ENCODE measurements at regions not wholly inside any gene's neighbourhood (a gene's known extent, or its start where the extent isn't known, plus 50 kb on each side); places are given as distances from the start of the nearest gene placed in this dataset.

DNA sequence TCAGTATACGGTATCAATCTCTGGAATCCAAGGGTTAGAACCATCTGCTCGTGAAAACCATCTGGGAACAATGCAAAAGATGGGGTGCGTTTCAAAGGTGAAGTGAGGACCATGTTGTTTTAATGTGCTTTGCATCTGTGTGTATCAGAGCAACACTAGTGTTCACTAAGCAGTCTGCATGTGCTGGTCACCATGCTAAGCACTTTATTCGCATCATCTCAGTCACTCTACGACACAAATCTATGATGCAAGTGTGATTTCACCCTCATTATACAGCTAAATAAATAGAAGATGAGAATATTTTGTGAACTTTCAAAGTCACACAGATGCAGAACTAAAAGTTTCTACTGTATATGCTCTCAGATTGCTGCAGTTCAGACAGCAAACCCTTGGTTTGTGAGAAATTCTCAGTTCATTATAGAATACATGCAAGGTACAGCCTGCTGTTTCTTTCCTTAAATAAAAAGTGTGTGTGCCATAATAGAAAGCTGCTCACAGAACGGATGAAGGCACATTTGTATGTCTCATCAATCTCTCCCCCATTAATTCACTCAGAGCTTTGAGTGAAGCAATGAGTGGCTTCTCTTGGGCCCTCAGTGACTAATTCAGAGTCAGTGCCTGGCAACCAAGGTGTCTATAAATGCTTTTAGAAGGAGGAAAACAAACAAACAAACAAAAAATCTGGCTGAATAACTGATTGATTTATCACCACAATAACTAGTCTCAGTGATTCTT is 652.8 kb upstream of the SOX11 start:
- H3K4me3 ChIP-seq (ENCODE audit: low read depth, low read length): no peak overlapping the region
- TF ChIP-seq, protein P1, sequence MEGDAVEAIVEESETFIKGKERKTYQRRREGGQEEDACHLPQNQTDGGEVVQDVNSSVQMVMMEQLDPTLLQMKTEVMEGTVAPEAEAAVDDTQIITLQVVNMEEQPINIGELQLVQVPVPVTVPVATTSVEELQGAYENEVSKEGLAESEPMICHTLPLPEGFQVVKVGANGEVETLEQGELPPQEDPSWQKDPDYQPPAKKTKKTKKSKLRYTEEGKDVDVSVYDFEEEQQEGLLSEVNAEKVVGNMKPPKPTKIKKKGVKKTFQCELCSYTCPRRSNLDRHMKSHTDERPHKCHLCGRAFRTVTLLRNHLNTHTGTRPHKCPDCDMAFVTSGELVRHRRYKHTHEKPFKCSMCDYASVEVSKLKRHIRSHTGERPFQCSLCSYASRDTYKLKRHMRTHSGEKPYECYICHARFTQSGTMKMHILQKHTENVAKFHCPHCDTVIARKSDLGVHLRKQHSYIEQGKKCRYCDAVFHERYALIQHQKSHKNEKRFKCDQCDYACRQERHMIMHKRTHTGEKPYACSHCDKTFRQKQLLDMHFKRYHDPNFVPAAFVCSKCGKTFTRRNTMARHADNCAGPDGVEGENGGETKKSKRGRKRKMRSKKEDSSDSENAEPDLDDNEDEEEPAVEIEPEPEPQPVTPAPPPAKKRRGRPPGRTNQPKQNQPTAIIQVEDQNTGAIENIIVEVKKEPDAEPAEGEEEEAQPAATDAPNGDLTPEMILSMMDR (IDR thresholded peaks at IDR 0.05; ENCODE audit: insufficient read depth, low read length): no peak
- no peak for DNase-seq (ENCODE audit: low read depth)

DNA sequence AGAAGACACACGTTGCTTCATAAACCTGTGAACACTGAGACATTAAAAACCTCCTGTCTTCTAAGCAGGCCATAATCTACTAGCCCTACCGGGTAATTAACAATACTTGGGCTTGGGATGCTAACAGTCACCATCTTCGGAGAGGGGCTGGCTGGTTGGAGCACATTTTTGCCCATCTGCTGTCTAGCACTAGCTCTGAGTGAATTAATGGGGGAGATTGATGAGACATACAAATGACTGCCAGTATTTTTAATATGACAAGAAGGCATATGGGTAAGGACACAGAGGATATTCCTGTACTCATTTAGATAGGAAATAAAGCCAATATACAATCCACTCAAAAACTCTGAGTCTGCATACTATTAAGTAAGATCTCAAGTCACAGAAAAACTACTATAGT is 651.6 kb upstream of the SOX11 start:
- DNase-seq (ENCODE audit: low read depth): no peak

DNA sequence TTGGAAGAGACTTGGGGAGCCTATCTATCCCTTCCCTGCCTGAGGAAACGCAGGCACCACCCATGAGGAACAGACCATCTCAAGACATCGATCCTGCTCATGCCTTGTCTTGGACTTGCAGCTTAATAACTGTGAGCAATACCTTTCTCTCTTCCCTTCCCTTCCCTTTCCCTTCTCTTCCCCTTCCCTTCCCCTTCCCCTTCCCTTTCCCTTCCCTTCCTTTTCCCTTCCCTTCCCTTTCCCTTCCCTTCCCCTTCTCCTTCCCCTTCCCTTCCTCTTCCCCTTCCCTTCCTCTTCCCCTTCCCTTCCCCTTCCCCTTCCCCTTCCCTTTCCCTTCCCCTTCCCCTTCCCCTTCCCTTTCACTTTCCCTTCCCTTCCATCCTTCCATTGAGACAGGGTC is 650.7 kb upstream of the SOX11 start:
- TF ChIP-seq, protein P1 (IDR thresholded peaks at IDR 0.05; ENCODE audit: insufficient read depth, low read length): no peak
- H3K4me3 ChIP-seq (ENCODE audit: low read depth, low read length): no peak overlapping the region
- DNase-seq (ENCODE audit: low read depth): no peak

More for the DNA sequence above, 651.6 kb upstream of the SOX11 start:
- TF ChIP-seq, protein P1 (IDR thresholded peaks at IDR 0.05; ENCODE audit: insufficient read depth, low read length): no peak
- no peak overlapping the region for H3K4me3 ChIP-seq (ENCODE audit: low read depth, low read length)

DNA sequence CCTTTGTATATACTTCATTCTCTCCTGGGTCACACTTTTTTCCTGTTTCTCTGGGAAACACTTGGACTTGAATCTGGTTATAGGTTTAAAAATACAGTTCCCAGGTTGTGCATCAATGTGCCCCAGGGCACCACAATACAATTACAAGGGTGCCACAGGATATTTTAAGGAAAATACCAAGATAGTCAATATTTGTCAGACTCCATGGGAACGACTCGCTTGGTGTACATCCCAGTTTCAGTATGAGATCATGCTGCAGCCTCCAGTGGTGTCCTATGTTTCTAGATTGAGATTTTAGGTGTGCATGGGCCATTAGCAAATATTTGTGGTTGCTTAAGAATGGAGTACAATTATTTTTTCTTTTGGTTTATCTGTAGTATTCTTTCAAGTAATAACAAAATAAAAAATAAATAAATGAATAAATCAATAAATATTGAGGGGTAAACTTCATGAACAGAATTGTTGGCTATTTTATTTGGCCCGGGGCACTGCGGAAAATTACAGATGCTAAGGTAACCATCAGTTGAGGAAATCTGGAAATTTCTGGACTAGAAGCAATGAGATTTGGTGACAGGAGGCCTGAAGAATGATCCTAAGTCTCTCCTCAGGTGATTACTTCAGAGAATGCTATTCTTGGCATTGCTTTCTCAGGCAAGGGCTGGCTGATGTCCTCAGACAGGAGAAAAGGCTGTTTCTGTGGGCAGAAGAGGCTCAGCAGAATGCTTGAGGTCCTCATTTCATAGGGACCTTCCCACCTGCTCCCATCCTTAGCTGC is 649.3 kb upstream of the SOX11 start:
- DNase-seq (ENCODE audit: low read depth): no peak
- no peak overlapping the region for H3K4me3 ChIP-seq (ENCODE audit: low read depth, low read length)
- TF ChIP-seq, protein P1 (IDR thresholded peaks at IDR 0.05; ENCODE audit: insufficient read depth, low read length): no peak

DNA sequence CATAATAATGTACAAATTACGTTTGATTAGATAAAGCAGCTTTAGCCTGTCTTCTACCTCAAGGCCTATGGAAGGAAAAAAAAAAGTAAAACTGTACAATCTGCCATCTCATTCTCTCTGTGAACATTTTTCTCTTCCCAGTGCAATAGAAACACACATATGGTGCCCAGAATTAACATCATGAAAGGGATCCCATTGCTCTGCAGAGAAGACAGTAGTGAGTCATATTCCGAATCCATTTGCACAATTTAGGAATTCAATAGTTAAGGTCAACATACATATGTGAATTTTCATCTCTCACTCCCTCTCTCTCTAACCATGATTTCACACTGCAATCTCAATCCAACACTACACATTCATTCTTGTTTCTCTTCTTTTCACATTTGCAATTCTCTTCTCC is 640.9 kb upstream of the SOX11 start:
- no peak overlapping the region for H3K4me3 ChIP-seq (ENCODE audit: low read depth, low read length)
- no peak for DNase-seq (ENCODE audit: low read depth)
- TF ChIP-seq, protein P1 (IDR thresholded peaks at IDR 0.05; ENCODE audit: insufficient read depth, low read length): no peak

DNA sequence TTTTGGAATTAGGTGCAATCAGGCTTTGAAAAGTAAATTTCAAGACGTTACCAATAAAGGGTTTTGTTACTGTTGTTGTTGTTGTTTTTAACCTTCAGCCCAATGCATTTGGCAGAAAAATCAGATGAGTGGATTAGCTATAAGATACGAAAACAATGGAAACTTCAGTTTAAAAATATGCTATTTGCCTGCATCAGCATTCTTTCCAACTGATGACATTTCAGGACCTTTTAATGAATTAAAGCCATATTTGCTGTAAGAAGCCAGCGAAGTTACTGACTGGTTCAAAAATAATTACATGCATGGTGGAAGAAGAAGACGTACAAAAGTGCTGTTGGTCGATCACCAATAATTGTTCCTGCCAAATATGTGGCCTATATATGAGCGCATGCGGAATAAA is 639.3 kb upstream of the SOX11 start:
- no peak for DNase-seq (ENCODE audit: low read depth)
- no peak overlapping the region for H3K4me3 ChIP-seq (ENCODE audit: low read depth, low read length)
- TF ChIP-seq, protein P1 (IDR thresholded peaks at IDR 0.05; ENCODE audit: insufficient read depth, low read length): no peak
